ENCODE measurements at regions not wholly inside any gene's neighbourhood (a gene's known extent, or its start where the extent isn't known, plus 50 kb on each side); places are given as distances from the start of the nearest gene placed in this dataset.

DNA sequence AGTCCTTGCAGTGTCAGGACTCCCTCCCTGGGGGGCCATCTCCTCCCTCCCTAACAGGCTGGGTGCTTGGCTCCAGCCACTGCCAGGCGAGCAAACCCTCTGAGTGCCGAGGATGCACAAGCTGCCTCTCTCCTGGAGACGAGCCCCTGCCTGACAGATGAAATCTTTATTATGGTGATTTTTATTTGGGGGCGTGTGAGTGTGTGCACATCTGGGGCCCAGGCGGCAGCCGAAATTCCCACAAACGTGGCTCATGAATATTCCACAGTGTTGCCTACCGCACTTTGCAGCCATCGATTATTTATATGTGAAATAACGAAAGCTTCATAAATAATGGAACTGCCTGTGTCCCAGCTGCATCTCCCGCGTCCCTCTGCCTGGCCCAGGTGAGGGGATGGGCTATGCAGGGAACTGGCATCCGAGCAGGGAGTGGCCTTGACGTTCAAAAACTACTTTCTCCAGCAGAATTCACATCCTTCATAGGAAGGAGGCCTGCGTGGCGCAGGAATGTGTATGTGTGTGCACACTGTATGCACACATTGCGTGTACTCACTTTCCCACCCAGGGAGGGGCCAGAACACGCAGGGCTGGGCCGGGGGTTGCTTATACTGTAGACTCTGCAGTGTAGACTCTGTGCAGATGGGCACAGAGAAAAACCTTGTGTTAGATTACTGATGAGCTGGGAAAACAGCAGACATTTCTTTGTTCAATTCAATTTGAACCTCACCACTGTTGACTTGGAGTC, 73.1 kb downstream of the UBIAD1 start:
- Histone ChIP-seq H3K9me2 (ENCODE audit: insufficient read depth, low read length) (no peaks in the 10 kb centered on the region), H3K9ac (ENCODE audit: low read length) (no peak overlapping the region), H3K36me3 (ENCODE audit: insufficient read depth, low read length) (no peaks in the 10 kb centered on the region), H3K4me2 (ENCODE audit: low read length) (no peak overlapping the region), H3K79me2 (replicated peaks; ENCODE audit: insufficient read depth, low read length) (no peaks in the 10 kb centered on the region), H3K4me3 (ENCODE audit: low read length) (no peak overlapping the region), H2AFZ (ENCODE audit: low read depth, low read length) (no peak overlapping the region), H3K9me3 (ENCODE audit: low read length) (no peaks in the 10 kb centered on the region), H3K27me3 (ENCODE audit: insufficient read depth, low read depth, low read length) (no peaks in the 10 kb centered on the region), H3F3A (ENCODE audit: insufficient read depth, low read length, poor library complexity, severe bottlenecking) (no peaks in the 10 kb centered on the region), H4K20me1 (ENCODE audit: insufficient read depth) (no peaks in the 10 kb centered on the region), H3K27ac (ENCODE audit: low read length) (no peak overlapping the region)
- no peak for TF ChIP-seq EP300 (conservative IDR thresholded peaks at IDR 0.05; ENCODE audit: poor library complexity, severe bottlenecking)
- TF ChIP-seq SMC3 (conservative IDR thresholded peaks at IDR 0.05; ENCODE audit: poor library complexity), result no peak
- TF ChIP-seq, protein P1, sequence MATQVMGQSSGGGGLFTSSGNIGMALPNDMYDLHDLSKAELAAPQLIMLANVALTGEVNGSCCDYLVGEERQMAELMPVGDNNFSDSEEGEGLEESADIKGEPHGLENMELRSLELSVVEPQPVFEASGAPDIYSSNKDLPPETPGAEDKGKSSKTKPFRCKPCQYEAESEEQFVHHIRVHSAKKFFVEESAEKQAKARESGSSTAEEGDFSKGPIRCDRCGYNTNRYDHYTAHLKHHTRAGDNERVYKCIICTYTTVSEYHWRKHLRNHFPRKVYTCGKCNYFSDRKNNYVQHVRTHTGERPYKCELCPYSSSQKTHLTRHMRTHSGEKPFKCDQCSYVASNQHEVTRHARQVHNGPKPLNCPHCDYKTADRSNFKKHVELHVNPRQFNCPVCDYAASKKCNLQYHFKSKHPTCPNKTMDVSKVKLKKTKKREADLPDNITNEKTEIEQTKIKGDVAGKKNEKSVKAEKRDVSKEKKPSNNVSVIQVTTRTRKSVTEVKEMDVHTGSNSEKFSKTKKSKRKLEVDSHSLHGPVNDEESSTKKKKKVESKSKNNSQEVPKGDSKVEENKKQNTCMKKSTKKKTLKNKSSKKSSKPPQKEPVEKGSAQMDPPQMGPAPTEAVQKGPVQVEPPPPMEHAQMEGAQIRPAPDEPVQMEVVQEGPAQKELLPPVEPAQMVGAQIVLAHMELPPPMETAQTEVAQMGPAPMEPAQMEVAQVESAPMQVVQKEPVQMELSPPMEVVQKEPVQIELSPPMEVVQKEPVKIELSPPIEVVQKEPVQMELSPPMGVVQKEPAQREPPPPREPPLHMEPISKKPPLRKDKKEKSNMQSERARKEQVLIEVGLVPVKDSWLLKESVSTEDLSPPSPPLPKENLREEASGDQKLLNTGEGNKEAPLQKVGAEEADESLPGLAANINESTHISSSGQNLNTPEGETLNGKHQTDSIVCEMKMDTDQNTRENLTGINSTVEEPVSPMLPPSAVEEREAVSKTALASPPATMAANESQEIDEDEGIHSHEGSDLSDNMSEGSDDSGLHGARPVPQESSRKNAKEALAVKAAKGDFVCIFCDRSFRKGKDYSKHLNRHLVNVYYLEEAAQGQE (IDR thresholded peaks at IDR 0.05; ENCODE audit: borderline replicate concordance), result no peak
- TF ChIP-seq, protein P2, sequence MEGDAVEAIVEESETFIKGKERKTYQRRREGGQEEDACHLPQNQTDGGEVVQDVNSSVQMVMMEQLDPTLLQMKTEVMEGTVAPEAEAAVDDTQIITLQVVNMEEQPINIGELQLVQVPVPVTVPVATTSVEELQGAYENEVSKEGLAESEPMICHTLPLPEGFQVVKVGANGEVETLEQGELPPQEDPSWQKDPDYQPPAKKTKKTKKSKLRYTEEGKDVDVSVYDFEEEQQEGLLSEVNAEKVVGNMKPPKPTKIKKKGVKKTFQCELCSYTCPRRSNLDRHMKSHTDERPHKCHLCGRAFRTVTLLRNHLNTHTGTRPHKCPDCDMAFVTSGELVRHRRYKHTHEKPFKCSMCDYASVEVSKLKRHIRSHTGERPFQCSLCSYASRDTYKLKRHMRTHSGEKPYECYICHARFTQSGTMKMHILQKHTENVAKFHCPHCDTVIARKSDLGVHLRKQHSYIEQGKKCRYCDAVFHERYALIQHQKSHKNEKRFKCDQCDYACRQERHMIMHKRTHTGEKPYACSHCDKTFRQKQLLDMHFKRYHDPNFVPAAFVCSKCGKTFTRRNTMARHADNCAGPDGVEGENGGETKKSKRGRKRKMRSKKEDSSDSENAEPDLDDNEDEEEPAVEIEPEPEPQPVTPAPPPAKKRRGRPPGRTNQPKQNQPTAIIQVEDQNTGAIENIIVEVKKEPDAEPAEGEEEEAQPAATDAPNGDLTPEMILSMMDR (IDR thresholded peaks at IDR 0.05; ENCODE audit: poor library complexity, severe bottlenecking), result no peak
- TF ChIP-seq POLR2AphosphoS5 (IDR thresholded peaks at IDR 0.05), result no peak
- no peak for TF ChIP-seq RAD21 (conservative IDR thresholded peaks at IDR 0.05)
- TF ChIP-seq MXI1 (conservative IDR thresholded peaks at IDR 0.05; ENCODE audit: poor library complexity, severe bottlenecking), result no peak
- no peak for TF ChIP-seq TAF1 (IDR thresholded peaks at IDR 0.05; ENCODE audit: low read depth)
- TF ChIP-seq EZH2 (IDR thresholded peaks at IDR 0.05; ENCODE audit: borderline replicate concordance, insufficient read depth, low read length, poor library complexity, severe bottlenecking), result no peak

DNA sequence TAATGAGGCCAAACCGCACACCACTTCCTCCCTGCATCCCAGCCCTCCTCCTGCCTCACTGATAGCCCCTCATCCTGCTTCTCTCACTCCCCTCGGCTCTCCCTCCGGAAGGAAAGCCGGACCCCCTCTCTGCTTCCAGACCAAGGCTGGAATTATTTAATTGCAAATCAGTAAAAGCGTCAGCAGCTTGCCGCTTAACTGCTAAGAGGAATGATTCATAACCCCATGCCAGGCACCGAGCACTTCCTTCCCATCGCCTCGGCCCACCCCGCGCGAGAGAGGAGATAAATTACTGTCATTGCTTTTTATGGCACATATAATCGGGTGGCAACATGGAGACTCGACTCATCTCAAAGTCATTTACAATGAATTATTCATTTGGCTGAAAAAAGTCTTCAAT, 77.3 kb downstream of the UBIAD1 start:
- Histone ChIP-seq H3K9me3 (ENCODE audit: low read length) (no peaks in the 10 kb centered on the region), H3K27ac (ENCODE audit: low read length) (no peak overlapping the region), H3K4me2 (ENCODE audit: low read length) (no peak overlapping the region), H3K4me3 (ENCODE audit: low read length) (no peak overlapping the region), H2AFZ (ENCODE audit: low read depth, low read length) (no peak overlapping the region), H3K9ac (ENCODE audit: low read length) (no peak overlapping the region), H3K36me3 (ENCODE audit: insufficient read depth, low read length) (no peaks in the 10 kb centered on the region), H3F3A (ENCODE audit: insufficient read depth, low read length, poor library complexity, severe bottlenecking) (no peaks in the 10 kb centered on the region), H3K9me2 (ENCODE audit: insufficient read depth, low read length) (no peaks in the 10 kb centered on the region), H4K20me1 (ENCODE audit: insufficient read depth) (no peaks in the 10 kb centered on the region), H3K79me2 (replicated peaks; ENCODE audit: insufficient read depth, low read length) (no peaks in the 10 kb centered on the region), H3K27me3 (ENCODE audit: insufficient read depth, low read depth, low read length) (no peaks in the 10 kb centered on the region)
- no peak for TF ChIP-seq POLR2AphosphoS5 (IDR thresholded peaks at IDR 0.05)
- no peak for TF ChIP-seq EP300 (conservative IDR thresholded peaks at IDR 0.05; ENCODE audit: poor library complexity, severe bottlenecking)
- TF ChIP-seq, protein P1 (IDR thresholded peaks at IDR 0.05; ENCODE audit: borderline replicate concordance), result no peak
- no peak for TF ChIP-seq SMC3 (conservative IDR thresholded peaks at IDR 0.05; ENCODE audit: poor library complexity)
- TF ChIP-seq EZH2 (IDR thresholded peaks at IDR 0.05; ENCODE audit: borderline replicate concordance, insufficient read depth, low read length, poor library complexity, severe bottlenecking), result no peak
- TF ChIP-seq RAD21 (conservative IDR thresholded peaks at IDR 0.05), result no peak
- TF ChIP-seq MXI1 (conservative IDR thresholded peaks at IDR 0.05; ENCODE audit: poor library complexity, severe bottlenecking), result no peak
- TF ChIP-seq TAF1 (IDR thresholded peaks at IDR 0.05; ENCODE audit: low read depth), result no peak
- TF ChIP-seq, protein P2 (IDR thresholded peaks at IDR 0.05; ENCODE audit: poor library complexity, severe bottlenecking), result no peak
